Middle frontal gyrus (tissue), 1 donor: ENCODE measurements at regions not wholly inside any gene's neighbourhood (a gene's known extent, or its start where the extent isn't known, plus 50 kb on each side); places are given as distances from the start of the nearest gene placed in this dataset.
"Not testable (repeated sequence)": the region's sequence is repeated elsewhere in the genome, so short reads cannot be mapped to it uniquely, and the experiment has no call there.

Experiments used
- DNase-seq: peaks from one replicate; pipeline ENCODE4 v3.0.0-alpha.2; 2015; ENCODE audit warnings: low spot score; ENCODE audit errors: extremely low spot score

DNA sequence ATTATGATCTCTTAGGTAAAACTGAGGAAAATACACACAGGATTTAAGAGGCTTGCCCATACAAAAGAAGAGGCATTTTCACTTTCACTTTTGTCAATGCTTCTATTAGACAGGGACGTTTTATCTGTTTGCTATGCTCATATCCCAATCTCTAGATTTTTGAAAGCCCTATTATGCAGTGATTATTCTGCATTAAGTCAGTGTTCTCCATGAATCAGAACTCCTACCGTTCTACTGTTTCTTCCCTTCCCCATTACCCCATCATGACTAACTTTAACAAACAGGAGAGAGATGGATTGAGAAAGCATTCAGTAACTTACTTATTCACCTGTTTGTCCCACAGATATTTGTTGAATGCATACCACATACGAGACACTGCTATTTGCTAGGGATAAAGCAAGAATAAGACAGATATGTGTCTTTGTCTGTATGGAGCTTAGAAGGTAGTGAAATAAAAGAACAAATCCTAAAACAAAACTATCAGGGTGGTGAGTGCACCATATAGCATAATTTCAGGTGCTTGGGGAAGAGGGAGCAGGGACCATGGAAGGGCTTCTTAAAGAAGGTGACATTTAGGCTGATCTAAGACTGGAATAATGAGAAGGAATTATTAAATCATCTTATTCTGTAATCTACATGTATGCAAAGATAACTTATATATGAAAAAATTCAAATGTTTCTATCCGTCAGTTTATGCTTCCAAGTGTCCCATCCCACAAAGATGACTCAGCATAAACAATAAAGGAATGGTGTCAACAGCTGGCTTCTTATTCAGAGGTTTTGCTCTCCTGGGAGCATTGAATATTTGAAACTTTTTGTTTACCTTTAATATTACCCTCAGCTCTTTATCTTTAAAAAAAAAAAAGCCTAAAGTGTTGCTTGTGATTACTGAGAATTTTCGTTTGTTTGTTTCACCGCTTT, 328.1 kb downstream of the HINT1 start:
- no peak for DNase-seq

DNA sequence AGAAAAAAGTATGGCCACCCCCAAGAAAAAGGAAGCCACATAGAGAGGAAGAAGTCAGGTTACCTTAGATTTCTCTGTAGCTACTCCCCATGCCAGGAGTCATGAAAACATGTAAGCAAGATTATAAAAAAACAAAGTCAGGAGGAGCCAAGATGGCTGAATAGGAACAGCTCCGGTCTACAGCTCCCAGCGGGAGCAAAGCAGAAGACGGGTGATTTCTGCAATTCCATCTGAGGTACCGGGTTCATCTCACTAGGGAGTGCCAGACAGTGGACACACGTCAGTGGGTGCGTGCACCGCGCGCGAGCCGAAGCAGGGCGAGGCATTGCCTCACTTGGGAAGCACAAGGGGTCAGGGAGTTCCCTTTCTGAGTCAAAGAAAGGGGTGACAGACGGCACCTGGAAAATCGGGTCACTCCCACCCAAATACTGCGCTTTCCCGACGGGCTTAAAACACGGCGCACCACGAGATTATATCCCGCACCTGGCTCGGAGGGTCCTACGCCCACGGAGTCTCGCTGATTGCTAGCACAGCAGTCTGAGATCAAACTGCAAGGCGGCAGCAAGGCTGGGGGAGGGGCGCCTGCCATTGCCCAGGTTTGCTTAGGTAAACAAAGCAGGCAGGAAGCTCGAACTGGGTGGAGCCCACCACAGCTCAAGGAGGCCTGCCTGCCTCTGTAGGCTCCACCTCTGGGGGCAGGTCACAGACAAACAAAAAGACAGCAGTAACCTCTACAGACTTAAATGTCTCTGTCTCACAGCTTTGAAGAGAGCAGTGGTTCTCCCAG, 347.3 kb downstream of the HINT1 start:
- not testable (repeated sequence) for DNase-seq

GRCh38 chr5:130815246-130815645, 349.8 kb downstream of the HINT1 start:
- DNase-seq: no peak

DNA sequence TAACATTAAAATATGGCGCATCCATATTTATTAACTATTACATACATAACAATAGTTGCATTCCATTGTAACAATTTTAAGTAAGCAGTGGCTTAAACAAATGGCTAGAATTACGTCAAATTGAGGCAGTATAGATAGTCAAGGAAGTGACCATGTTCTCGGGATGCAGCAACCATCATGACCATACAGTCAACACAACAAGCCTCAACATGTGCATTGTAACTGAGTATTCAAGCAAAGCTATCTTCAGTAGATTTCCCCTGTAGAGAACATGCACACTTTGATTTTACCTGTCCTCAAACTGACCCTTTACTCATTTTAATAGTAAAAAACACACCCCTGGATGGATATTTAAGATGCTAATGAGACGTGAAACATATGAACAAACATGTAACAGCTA, 356.4 kb downstream of the HINT1 start:
- no peak for DNase-seq

DNA sequence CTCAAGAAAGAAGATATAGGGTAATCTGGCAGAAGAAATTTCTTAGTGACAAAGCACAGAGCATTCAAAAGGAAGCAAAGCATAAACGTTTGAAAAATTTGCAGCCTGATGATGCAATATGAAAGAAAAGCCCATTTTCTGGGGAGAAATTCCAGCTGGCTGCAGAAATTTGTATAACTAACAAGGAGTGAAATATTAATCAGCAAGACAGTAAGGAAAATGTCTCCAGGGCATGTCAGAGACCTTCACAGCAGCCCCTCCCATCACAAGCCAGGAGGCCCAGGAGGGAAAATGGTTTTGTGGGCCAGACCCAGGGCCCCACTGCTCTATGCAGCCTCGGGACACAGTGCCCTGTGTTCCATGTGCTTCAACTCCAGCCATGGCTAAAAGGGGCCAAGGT, 359.4 kb downstream of the HINT1 start:
- no peak for DNase-seq

DNA sequence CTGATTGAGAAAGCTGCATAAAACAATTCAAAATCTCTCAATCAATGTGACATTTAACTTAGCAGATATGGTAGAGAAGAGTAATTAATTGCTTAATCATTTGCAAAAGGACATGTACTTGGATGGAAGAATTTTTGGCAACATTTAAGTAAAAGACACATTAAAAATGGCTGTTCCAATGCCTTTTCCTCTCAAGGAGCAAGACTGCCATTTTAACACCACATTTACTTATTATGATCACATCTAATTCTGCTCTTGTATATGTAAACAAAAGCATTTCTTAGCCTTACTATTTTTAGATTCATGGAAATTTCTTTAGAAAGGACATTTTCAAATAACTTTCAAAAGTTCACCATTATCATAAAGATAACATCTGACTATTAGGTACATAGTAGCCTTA, 360.0 kb downstream of the HINT1 start:
- no peak for DNase-seq

- DNase-seq: no peak
Observed at GRCh38 chr5:130801963-130802362, 363.1 kb downstream of the HINT1 start.

- no peak for DNase-seq
Observed at GRCh38 chr5:130799015-130799414, 366.0 kb downstream of the HINT1 start.

GRCh38 chr5:130797303-130797702, 367.8 kb downstream of the HINT1 start:
- no peak for DNase-seq

- no peak for DNase-seq
Observed at GRCh38 chr5:130796902-130797301, 368.2 kb downstream of the HINT1 start.

DNA sequence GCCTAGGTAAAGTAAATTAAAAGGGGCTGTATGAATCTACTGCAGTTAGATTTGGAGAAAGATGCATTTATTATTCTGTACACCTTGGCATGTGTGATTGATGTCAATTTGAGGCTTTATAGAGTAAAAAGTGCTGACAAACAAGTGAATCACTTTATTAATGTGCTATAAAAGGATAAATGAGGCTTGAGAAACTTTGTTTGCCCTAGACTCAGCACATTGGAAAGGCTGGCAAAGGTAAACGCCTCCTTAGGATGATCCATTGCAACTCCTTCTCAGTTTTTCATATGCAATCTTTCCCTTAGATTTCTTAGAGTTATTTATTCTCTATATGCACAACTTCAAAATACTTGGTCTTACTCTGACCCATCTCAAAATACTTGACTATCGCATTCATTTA, 369.0 kb downstream of the HINT1 start:
- DNase-seq: no peak

GRCh38 chr5:130795037-130795436, 370.0 kb downstream of the HINT1 start:
- no peak for DNase-seq

DNA sequence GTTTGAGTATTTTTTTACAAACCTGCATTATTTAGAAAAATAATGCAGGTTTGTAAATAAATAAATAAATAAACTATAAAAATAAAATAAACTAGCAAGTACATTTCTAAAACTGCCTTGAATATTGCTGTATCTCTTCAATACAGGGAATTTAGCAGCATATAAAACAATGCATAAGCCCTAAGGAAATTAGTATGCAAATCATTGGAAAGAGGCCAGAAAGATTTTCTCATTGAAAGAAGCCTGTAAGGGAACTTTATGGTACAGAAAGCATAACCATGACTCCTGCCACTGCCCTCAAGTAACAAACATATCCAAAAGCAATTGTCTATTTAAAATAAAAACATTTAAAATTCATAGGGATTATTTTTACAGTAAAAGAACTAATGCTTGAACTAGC, 387.3 kb downstream of the HINT1 start:
- no peak for DNase-seq

GRCh38 chr5:130773813-130774212, 391.2 kb downstream of the HINT1 start:
- DNase-seq: no peak

DNA sequence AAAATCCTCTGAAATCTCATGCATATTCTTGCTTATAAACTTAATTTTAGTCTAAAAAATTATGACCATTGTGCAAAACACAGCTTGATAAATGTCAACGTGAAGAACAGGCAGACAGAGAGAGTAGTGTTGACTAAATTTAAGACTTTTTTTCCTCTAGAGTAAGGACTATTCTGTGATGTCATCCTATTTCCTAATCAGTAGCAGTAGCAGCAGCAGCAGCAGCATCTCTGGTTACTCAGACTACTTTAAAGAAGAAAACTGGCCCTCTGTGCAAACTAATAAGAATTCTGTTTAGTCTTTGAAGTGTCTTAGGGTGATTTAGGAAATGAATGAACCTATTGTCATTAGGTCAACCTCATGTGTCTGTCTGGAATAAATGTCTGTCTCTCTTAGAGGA, 403.0 kb downstream of the HINT1 start:
- no peak for DNase-seq

- no peak for DNase-seq
Observed at GRCh38 chr5:130759061-130759460, 406.0 kb downstream of the HINT1 start.

DNA sequence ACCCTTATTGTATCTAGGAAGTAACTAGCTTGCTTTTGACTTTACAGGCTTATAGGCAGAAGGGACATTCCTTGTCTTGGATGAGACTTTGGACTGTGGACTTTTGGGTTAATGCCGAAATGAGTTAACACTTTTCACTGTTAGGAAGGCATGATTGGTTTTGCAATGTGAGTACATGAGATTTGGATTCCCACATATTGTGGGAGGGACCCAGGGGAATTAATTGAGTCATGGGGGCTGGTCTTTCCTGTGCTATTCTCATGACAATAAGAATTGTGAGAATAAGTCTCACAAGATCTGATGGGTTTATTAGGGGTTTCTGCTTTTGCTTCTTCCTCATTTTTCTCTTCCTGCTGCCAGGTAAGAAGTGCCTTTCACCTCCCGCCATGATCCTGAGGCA, 417.5 kb downstream of the HINT1 start:
- DNase-seq: no peak

DNA sequence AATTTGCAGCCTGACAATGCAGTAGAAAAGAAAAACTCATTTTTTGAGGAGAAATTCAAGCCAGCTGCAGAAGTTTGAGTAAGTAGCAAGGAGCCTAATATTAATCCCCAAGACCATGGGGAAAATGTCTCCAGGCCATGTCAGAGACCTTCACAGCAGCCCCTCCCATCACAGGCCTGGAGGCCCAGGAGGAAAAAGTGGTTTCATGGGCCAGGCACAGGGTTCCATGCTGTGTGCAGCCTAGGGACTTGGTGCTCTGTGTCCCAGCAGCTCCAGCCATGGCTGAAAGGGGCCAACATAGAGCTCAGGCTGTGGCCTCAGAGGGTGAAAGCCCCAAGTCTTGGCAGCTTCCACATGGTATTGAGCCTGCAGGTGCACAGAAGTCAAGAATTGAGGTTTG, 418.4 kb downstream of the HINT1 start:
- not testable (repeated sequence) for DNase-seq

DNA sequence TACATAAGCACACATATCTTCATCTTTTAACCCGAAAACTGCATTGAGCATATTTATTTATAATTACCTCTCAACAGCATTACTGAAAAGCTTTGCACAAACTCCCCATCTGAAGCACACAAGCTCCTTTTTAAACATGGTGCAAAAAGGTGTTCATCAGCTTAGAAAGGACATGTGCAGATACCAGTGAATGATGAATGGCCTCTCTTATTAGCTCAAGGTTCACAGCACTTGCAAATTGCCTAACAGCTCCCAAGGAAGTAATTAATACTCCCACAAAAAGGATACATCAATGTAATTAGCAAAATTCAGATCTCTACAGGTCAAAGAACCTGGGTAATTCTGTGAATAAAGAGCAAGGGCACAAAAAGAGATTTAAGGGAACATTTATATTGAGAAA, 422.0 kb downstream of the HINT1 start:
- no peak for DNase-seq

DNA sequence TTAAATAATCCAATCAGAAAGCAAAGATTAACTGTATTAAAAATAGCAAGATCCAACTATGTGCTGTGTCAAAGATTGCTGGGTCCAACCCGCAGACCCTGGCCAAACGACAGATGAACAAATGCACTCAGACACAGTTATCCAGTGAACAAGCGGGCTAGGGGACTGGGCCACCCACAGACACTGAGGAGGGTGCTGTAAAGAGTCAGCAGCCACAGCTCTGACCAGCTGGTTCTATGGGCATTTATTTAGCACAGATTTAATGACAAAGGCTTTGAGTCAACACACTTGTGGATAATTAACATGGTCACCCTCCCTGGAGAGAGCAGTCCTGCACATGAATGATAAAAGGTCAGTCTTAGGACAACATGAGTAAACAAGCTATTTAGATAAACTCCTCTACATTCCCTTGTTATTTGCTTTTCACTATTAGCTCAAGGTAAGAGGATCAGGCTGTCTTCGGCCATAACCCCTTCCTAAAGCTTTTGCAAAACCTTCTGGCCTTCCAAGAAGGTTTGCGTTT, 424.9 kb downstream of the HINT1 start:
- no peak for DNase-seq

DNA sequence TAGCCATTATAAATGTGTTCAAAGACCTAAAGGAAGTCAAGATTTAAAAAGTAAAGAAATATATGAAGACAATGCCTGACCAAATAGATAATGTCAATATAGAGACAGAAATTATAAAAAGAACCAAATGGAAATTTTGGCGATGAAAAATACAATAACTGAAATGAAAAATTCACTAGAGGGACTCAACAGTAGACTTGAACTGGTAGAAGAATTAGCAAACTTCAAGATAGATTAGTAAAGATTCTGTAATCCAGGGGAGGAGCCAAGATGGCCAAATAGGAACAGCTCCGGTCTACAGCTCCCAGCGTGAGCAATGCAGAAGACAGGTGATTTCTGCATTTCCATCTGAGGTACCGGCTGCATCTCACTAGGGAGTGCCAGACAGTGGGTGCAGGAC, 433.2 kb downstream of the HINT1 start:
- DNase-seq: no peak

- DNase-seq: no peak
Observed at GRCh38 chr5:130729541-130729940, 435.5 kb downstream of the HINT1 start.
